K562 (cell line): ENCODE measurements at regions not wholly inside any gene's neighbourhood (a gene's known extent, or its start where the extent isn't known, plus 50 kb on each side); places are given as distances from the start of the nearest gene placed in this dataset.
"Not testable (repeated sequence)": the region's sequence is repeated elsewhere in the genome, so short reads cannot be mapped to it uniquely, and the experiment has no call there.

Source experiments
- ATAC-seq: fragments of 200-7000 bp; cut with Tn5 transposase; 3 replicates; pipeline ENCODE4 v1.9.1; 2020; ENCODE audit warnings: moderate library complexity
- BruUV-seq: library from RNA; stranded (reverse); fragments of 400-500 nt; replicated peaks from 2 replicates; lab custom pipeline; 2021; lab: Mats Ljungman, UMichigan
- CTCF ChIA-PET: fragments of 300-600 bp; formaldehyde crosslinking; extraction: SDS; loops from one replicate; lab custom pipeline; 2021; ENCODE audit warnings: low intra/inter-chr PET ratio; lab: Yijun Ruan, JAX
- POLR2A ChIA-PET: fragments of 300-600, 350-650 bp; sonication (Branson Sonifier 250); formaldehyde crosslinking; extraction: SDS; loops from one replicate; lab custom pipeline; 2021; ENCODE audit warnings: antibody characterized with exemption, inconsistent platforms; lab: Yijun Ruan, JAX
- DNase-seq, 4 experiments: peaks; one replicate each; pipeline versions ENCODE4 v3.0.0 to v3.0.0-alpha.2; 2011 to 2018; ENCODE audit warnings: low spot score in 3 of 4, mixed read lengths in 3 of 4; ENCODE audit errors: extremely low read depth in 1 of 4
- FAIRE-seq: peaks from 2 replicates; lab custom pipeline; 2011; peaks lifted over from hg19 to GRCh38; lab: Jason Lieb, UNC
- H2AFZ ChIP-seq: 2 replicates; pipeline ENCODE4 v1.6.0; 2011; ENCODE audit warnings: low read depth, low read length, control low read depth, inconsistent platforms
- H3K27ac ChIP-seq: fragments of 200-600 bp; 3 replicates; pipeline ENCODE4 v1.8.0; 2011; ENCODE audit warnings: low read depth, mild to moderate bottlenecking, control low read depth, inconsistent platforms, low read length, moderate library complexity, mixed read lengths; ENCODE audit errors: extremely low read depth
- H3K27me3 ChIP-seq, 2 experiments: fragments of 300-600 bp in 1 of 2; 2 replicates in 1 of 2; 3 replicates in 1 of 2; pipeline versions ENCODE4 v1.6.0 to v1.8.0; 2011; ENCODE audit warnings: inconsistent platforms in 2 of 2, low read length in 2 of 2, mild to moderate bottlenecking in 1 of 2, mixed read lengths in 1 of 2, moderate library complexity in 1 of 2; ENCODE audit not compliant: control insufficient read depth in 2 of 2, insufficient read depth in 2 of 2
- H3K36me3 ChIP-seq: fragments of 300-600 bp; 3 replicates; pipeline ENCODE4 v1.8.0; 2011; ENCODE audit warnings: mild to moderate bottlenecking, low read length, inconsistent platforms; ENCODE audit not compliant: control insufficient read depth, insufficient read depth
- H3K4me1 ChIP-seq, 2 experiments: fragments of 200-600 bp in 1 of 2; replicated peaks in 1 of 2; 2 replicates in 1 of 2; 3 replicates in 1 of 2; pipeline versions ENCODE4 v1.5.1 to v1.8.0; 2011; ENCODE audit warnings: inconsistent platforms in 2 of 2, low read length in 2 of 2, mild to moderate bottlenecking in 1 of 2, mixed read lengths in 1 of 2, moderate library complexity in 1 of 2; ENCODE audit not compliant: control insufficient read depth in 2 of 2, insufficient read depth in 2 of 2
- H3K4me2 ChIP-seq: 2 replicates; pipeline ENCODE4 v1.6.1; 2011; ENCODE audit warnings: low read length, control low read depth, inconsistent platforms, mixed read lengths; ENCODE audit not compliant: insufficient read depth
- H3K4me3 ChIP-seq: fragments of 200-600 bp; sonication (generic), shearing (Covaris generic); 2 replicates; pipeline ENCODE4 v1.5.1; 2016; ENCODE audit warnings: control low read depth, inconsistent platforms
- H3K79me2 ChIP-seq: fragments of 200-600 bp; 3 replicates; pipeline ENCODE4 v1.8.0; 2011; ENCODE audit warnings: low read length, inconsistent platforms; ENCODE audit not compliant: control insufficient read depth, insufficient read depth
- H3K9ac ChIP-seq, 2 experiments: 2 replicates each; pipeline versions ENCODE4 v1.6.0 to v1.6.1; 2011; ENCODE audit warnings: low read depth in 2 of 2, low read length in 2 of 2, control low read depth in 1 of 2, inconsistent platforms in 1 of 2, mild to moderate bottlenecking in 1 of 2, mixed read lengths in 1 of 2; ENCODE audit not compliant: insufficient read depth in 1 of 2
- H3K9me1 ChIP-seq: one replicate; pipeline ENCODE4 v1.6.0; 2011; ENCODE audit warnings: inconsistent platforms, mild to moderate bottlenecking, low read length, moderate library complexity; ENCODE audit not compliant: control insufficient read depth, insufficient read depth
- H3K9me3 ChIP-seq: replicated peaks from 2 replicates; pipeline ENCODE4 v1.5.1; 2011; ENCODE audit warnings: low read depth, low read length, inconsistent platforms; ENCODE audit not compliant: control insufficient read depth, insufficient read depth
- H4K20me1 ChIP-seq: replicated peaks from 2 replicates; pipeline ENCODE4 v1.6.1; 2011; ENCODE audit warnings: low read length, inconsistent platforms, mixed read lengths; ENCODE audit not compliant: control insufficient read depth, insufficient read depth
- E2F5 ChIP-seq: sonication (generic); formaldehyde crosslinking; IDR thresholded peaks from 2 replicates; pipeline ENCODE4 v1.8.0; 2022; ENCODE audit warnings: mild to moderate bottlenecking, missing genetic modification reagents
- ZNF146 ChIP-seq: IDR thresholded peaks from one replicate; pipeline ENCODE4 v1.6.1; 2018; ENCODE audit warnings: missing compliant biosample characterization; ENCODE audit not compliant: unreplicated experiment
- WGBS: fragments of 100-300 bp; shearing (Covaris generic); methylation state at CpG from one replicate; pipeline ENCODE4 v1.1.6; 2016; ENCODE audit warnings: low coverage, mixed read lengths; ENCODE audit not compliant: insufficient coverage; ENCODE audit errors: missing lambda C conversion rate; 5-methylcytosine and 5-hydroxymethylcytosine counted together
- in situ Hi-C: fragments of 300-500 bp; cut with MboI; formaldehyde crosslinking; loops from 4 replicates; pipeline ENCODE4 v1.15.0; 2018; ENCODE audit warnings: inconsistent platforms, mixed read lengths
- intact Hi-C: fragments of 100-400 bp; cut with micrococcal nuclease; formaldehyde crosslinking; loops from 2 replicates; pipeline ENCODE4 v1.14.2; 2022

GRCh38 chr12:79997096-79997791 is 62.3 kb upstream of the PPP1R12A start (continued):
- no peak for TF ChIP-seq E2F5 (CRISPR knock-in tag)

GRCh38 chr12:79995385-79996084 is 60.6 kb upstream of the PPP1R12A start:
- DNase-seq, H3K4me1 ChIP-seq, intact Hi-C loops, H3K27ac ChIP-seq, FAIRE-seq, ATAC-seq, H3K9me1 ChIP-seq, H3K4me3 ChIP-seq, CTCF ChIA-PET, H3K27me3 ChIP-seq, H3K9ac ChIP-seq, H3K79me2 ChIP-seq, BruUV-seq, H4K20me1 ChIP-seq, H3K4me2 ChIP-seq, H3K9me3 ChIP-seq, H3K36me3 ChIP-seq, POLR2A ChIA-PET, H2AFZ ChIP-seq, in situ Hi-C loops: not testable (repeated sequence)
- TF ChIP-seq ZNF146 (CRISPR knock-in tag) = peak; percentile 62
- 5% methylated on average over 7 of the region's 7 CpGs for WGBS
